MV-4-11 (cell line): ENCODE measurements at regions not wholly inside any gene's neighbourhood (a gene's known extent, or its start where the extent isn't known, plus 50 kb on each side); places are given as distances from the start of the nearest gene placed in this dataset.

Experiments used
- DNase-seq: peaks from one replicate; lab custom pipeline; 2025; lab: John Stamatoyannopoulos, UW

GRCh38 chr4:125693228-125693627 lies 378.5 kb downstream of the FAT4 start:
- DNase-seq = no peak

DNA sequence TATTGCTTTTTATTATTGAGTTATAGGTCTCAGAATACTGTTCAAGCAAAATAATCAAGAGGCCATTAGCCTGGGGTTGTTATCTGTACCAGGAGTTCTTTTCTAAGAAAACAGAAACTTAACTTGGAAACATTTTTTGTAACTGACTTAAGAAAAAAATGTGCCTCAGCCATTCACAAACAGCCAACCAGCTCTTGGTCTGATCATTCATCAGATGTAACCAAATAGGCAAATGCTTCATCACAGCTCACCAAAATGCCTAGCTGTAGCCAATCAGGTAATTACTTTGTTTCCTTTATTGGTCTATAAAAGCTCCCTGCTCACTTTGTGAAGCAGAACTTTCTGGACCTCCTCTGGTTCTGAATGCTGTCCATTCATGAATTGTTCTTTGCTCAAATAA lies 387.7 kb downstream of the FAT4 start:
- DNase-seq = no peak

DNA sequence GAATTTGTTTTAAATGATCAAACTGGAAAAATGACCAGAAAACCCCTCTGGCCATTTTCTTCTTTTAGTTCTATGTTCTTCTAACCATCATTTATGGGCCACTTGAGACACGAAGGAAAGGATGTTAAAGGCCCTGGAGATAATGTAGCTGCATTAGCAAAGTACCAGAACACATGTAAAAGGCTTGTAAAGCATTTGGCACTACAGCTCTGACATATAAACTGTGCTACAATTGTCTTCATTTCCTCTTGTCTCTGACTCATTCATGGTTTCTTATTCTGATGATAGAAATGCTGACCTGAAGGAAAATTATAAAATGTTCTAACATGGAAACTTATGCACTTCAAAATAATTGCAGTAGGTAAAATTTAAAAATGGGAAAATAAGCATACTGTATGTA lies 388.7 kb downstream of the FAT4 start:
- no peak for DNase-seq

DNA sequence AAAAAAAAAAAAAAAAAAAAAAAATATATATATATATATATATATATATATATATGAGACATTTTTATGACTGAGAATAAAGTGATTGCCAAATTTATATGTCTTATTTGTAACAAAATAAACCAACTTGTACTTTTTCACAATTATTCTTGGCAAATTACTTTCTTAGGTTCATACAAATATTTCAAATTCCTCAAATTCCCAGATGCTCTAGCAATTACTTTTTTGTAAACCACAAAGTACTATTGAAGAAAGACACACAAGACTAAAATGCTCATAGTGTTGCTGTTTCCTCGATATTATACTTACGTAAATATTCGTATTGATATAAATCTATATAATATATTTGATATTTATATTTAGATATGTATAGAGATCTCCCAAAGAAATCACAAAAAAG lies 390.0 kb downstream of the FAT4 start:
- no peak for DNase-seq

DNA sequence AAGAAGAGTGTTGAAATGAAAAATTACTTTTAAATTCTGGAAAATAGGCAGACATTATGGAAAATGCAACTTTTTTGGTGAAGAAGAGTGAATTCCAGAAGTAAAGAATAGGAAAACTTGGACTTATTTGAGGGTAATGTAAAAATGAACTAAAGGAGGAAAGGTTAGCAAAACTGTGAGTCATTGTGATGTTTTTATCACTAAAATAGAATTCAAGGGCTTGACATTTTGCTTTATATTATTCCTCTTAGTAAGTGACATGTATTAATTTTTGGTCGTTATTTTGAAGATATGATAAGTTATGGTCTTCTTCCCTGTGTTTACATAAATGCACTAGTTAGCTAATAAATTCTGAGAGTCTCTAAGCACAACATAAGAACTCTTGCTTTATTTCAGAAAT lies 390.9 kb downstream of the FAT4 start:
- DNase-seq = no peak

- DNase-seq = no peak
Measured at GRCh38 chr4:125707397-125707796, 392.6 kb downstream of the FAT4 start.

GRCh38 chr4:125710766-125711165 lies 396.0 kb downstream of the FAT4 start:
- DNase-seq = no peak

- no peak for DNase-seq
Measured at GRCh38 chr4:125714049-125714448, 399.3 kb downstream of the FAT4 start.

- no peak for DNase-seq
Measured at GRCh38 chr4:125714845-125715244, 400.1 kb downstream of the FAT4 start.

- no peak for DNase-seq
Measured at GRCh38 chr4:125719987-125720386, 405.2 kb downstream of the FAT4 start.

- no peak for DNase-seq
Measured at GRCh38 chr4:125722009-125722408, 407.3 kb downstream of the FAT4 start.

DNA sequence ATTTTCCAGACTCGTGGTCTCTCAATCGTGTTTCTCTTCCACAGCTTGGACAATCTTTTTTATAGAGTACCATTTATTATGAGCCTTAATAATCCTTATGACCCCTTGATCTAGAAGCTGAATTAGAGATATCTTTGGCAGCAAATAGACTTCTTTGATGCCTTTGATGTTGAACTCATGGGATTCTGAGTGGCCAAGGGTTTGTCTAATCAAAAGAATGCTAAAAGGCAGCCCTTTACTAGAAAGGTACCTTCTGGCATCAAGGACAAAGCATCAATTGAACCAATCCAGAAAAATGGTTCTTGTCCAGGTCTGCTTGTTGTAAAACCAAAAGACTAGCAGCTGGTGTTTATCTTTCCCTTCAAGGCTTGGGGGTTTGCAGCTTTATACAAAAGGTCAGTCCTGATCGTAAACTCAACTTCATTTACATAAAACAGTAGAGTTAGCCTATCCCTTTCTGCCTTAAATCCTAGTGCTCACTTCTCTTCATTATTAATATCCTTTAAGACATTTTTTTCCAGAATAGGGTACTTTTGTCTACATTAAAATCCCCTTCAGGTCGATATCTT lies 411.3 kb downstream of the FAT4 start:
- DNase-seq = no peak

DNA sequence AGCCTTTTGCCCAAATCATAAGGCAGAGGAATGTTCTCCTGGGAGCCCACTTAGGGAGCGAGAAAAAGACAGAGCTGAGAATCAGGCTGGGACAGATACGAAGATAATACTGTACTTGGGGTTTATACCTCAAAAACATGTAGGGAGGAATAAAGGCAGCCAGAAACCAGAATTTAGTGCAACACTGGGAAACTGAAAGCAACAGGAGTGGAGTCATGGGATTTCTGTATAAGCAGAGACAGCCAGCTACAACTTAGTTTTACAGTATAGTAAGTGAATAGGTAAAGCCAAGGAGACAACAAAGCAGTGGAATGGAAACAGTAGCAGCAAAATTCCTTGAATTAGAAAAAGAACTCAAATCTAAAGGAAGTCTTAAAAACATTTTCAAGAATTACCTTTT lies 413.2 kb downstream of the FAT4 start:
- DNase-seq = no peak

GRCh38 chr4:125728568-125728967 lies 413.8 kb downstream of the FAT4 start:
- DNase-seq = no peak

GRCh38 chr4:125729171-125729570 lies 414.4 kb downstream of the FAT4 start:
- no peak for DNase-seq

GRCh38 chr4:125732632-125733031 lies 417.9 kb downstream of the FAT4 start:
- DNase-seq = no peak

GRCh38 chr4:125734504-125734903 lies 419.7 kb downstream of the FAT4 start:
- no peak for DNase-seq

DNA sequence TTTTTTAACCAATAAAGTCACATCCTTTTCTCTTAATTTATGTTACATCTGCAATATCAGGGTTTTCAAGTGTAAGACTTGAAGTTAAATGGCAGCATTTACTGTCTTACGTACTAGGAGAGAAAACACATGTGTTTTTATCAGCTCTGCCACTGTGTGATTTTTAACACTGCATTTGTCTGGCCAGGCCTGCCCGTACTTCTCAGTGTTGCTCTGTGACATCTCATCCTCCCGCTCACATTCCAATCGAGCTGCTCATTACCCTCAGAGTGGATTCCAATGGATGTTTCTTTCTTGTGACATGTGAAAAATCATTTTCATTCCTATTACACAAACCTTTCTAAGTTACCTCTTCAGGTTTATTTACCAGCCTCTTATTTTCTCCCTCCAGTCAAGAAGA lies 420.3 kb downstream of the FAT4 start:
- no peak for DNase-seq

DNA sequence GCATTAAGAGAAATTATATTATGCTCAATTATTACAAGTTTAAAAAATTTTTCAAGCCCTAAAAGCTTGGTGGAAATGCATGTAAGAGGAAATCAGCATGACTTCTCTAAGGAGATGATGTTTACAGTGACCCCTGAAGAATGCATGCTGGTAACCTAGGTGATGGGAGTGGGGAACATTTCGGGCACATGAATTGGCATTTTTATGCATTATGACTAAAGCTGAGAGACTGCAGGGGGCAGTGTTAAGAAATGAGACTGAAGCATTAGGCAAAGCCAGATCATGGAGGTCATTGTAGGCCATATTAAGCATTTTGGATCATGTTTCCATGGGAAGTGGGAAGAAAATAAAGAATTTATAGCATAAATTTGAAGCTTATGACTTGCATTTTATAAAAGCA lies 421.3 kb downstream of the FAT4 start:
- DNase-seq = no peak

GRCh38 chr4:125739760-125740159 lies 425.0 kb downstream of the FAT4 start:
- DNase-seq = no peak

- DNase-seq = no peak
Measured at GRCh38 chr4:125741825-125742452, 427.2 kb downstream of the FAT4 start.

DNA sequence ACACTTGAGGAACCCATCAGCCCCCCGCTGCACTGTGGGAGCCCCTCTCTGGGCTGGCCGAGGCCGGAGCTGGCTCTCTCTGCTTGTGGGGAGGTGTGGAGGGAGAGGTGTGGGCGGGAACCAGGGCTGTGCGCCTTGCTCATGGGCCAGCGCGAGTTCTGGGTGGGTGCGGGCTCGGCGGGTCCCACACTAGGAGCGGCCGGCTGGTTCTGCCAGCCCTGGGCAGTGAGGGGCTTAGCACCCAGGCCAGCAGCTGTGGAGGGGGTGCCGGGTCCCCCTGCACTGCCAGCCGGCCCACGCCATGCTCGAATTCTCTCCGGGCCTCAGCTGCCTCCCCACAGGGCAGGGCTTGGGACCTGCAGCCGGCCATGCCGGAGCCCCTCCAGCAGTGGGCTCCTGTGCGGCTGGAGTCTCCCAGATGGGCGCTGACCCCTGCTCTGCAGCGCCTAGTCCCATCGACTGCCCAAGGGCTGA lies 430.2 kb downstream of the FAT4 start:
- no peak for DNase-seq

DNA sequence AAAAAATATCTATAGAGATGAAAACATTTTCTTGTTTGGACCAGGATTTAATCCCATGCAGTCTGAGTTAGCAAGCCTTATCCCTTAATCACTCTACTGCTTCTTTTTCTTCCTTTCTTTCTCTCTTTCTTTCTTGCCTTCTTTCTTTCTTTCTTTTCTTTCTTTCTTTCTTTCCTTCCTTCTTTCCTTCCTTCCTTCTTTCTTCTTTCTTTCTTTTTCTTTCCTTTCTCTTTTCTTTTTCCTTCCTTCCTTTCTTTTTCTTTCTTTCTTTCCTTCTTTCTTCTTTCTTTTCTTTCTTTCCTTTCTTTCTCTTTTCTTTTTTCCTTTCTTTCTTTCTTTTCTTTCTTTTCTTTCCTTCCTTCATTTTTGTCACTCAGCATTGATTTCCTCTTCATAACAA lies 434.6 kb downstream of the FAT4 start:
- DNase-seq = no peak

- DNase-seq = no peak
Measured at GRCh38 chr4:125750399-125750798, 435.6 kb downstream of the FAT4 start.
